NT2/D1 (cell line): ENCODE measurements at regions not wholly inside any gene's neighbourhood (a gene's known extent, or its start where the extent isn't known, plus 50 kb on each side); places are given as distances from the start of the nearest gene placed in this dataset.

Experiments used
- DNase-seq: peaks from one replicate; pipeline ENCODE4 v3.0.0-alpha.2; 2011; ENCODE audit warnings: low read depth, low spot score
- H3K27me3 ChIP-seq: 2 replicates; pipeline ENCODE4 v1.6.0; 2011; ENCODE audit warnings: mild to moderate bottlenecking; ENCODE audit not compliant: insufficient read length, insufficient read depth
- H3K36me3 ChIP-seq: 2 replicates; pipeline ENCODE4 v1.6.1; 2011; ENCODE audit warnings: mild to moderate bottlenecking, low read length, mixed read lengths; ENCODE audit not compliant: insufficient read depth, insufficient read length
- H3K4me1 ChIP-seq: 2 replicates; pipeline ENCODE4 v1.5.1; 2011; ENCODE audit not compliant: insufficient read depth, insufficient read length
- H3K4me3 ChIP-seq: 2 replicates; pipeline ENCODE4 v1.5.1; 2011; ENCODE audit warnings: low read depth; ENCODE audit not compliant: insufficient read length
- H3K9ac ChIP-seq: 2 replicates; pipeline ENCODE4 v1.6.0; 2011; ENCODE audit warnings: low read depth; ENCODE audit not compliant: insufficient read length
- H3K9me3 ChIP-seq: 2 replicates; pipeline ENCODE4 v1.5.1; 2011; ENCODE audit warnings: mild to moderate bottlenecking, low read length; ENCODE audit not compliant: insufficient read depth
- SUZ12 ChIP-seq: IDR thresholded peaks from 2 replicates; pipeline ENCODE4 v1.6.1; 2011; ENCODE audit not compliant: insufficient read length, insufficient read depth; ENCODE audit errors: extremely low read depth
- YY1 ChIP-seq: IDR thresholded peaks from 2 replicates; pipeline ENCODE4 v1.6.1; 2011; ENCODE audit not compliant: insufficient read length, insufficient read depth
- ZNF274 ChIP-seq: IDR thresholded peaks from 2 replicates; pipeline ENCODE4 v1.6.1; 2011; ENCODE audit warnings: mild to moderate bottlenecking, low read depth, low read length

DNA sequence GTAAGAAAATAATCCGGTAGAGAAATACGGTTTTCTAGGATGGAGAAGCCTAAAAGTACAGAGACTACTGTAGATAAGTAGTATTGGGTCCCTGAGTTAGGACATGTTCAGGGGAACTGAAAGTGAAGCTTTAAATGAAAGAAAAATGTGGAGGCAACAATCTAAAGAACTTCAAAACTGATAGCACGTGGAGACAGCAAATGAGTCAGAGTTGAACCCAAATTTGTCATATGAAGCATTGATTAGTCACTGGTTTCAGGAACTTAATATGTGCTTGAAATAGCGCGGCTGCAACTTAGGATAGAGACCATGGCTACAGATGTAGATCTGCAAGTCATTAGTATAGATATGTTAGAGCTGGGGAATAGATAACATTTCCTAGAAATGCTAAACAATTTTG lies 1138.6 kb upstream of the SORCS1 start:
- Histone ChIP-seq H3K36me3 (no peaks in the 10 kb centered on the region), H3K9ac (no peak overlapping the region), H3K27me3 (no peaks in the 10 kb centered on the region), H3K4me1 (no peaks in the 10 kb centered on the region), H3K4me3 (no peak overlapping the region), H3K9me3 (no peaks in the 10 kb centered on the region)
- no peak for DNase-seq
- no peak for TF ChIP-seq SUZ12
- TF ChIP-seq ZNF274, result no peak
- no peak for TF ChIP-seq YY1

GRCh38 chr10:108301002-108301401 lies 1136.5 kb upstream of the SORCS1 start:
- Histone ChIP-seq H3K27me3 (no peaks in the 10 kb centered on the region), H3K9me3 (no peaks in the 10 kb centered on the region), H3K4me1 (no peaks in the 10 kb centered on the region), H3K36me3 (no peaks in the 10 kb centered on the region), H3K9ac (no peak overlapping the region), H3K4me3 (no peak overlapping the region)
- no peak for TF ChIP-seq ZNF274
- no peak for TF ChIP-seq YY1
- TF ChIP-seq SUZ12, result no peak
- no peak for DNase-seq

DNA sequence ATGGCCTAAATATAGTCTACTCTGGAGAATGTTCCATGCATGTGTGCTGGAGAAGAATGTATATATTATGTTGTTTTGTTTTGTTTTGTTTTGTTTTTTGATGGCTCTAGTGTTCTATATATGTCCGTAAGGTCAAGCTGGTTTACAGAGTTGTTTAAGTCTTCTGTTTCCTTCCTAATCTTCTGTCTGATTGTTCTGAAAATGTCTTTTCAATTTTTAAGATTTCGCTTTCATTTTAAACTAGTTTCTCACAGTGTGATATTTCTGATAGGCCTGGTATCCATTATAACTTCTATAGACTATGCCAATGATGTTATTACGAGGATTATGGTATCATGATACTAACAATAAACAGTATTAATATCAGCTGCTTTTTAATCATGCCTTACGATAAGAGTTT lies 1126.3 kb upstream of the SORCS1 start:
- Histone ChIP-seq H3K9me3 (no peaks in the 10 kb centered on the region), H3K9ac (no peak overlapping the region), H3K36me3 (no peaks in the 10 kb centered on the region), H3K4me3 (no peak overlapping the region), H3K27me3 (no peaks in the 10 kb centered on the region), H3K4me1 (no peaks in the 10 kb centered on the region)
- TF ChIP-seq SUZ12 (no peak), ZNF274 (no peak), YY1 (no peak)
- DNase-seq, result no peak

DNA sequence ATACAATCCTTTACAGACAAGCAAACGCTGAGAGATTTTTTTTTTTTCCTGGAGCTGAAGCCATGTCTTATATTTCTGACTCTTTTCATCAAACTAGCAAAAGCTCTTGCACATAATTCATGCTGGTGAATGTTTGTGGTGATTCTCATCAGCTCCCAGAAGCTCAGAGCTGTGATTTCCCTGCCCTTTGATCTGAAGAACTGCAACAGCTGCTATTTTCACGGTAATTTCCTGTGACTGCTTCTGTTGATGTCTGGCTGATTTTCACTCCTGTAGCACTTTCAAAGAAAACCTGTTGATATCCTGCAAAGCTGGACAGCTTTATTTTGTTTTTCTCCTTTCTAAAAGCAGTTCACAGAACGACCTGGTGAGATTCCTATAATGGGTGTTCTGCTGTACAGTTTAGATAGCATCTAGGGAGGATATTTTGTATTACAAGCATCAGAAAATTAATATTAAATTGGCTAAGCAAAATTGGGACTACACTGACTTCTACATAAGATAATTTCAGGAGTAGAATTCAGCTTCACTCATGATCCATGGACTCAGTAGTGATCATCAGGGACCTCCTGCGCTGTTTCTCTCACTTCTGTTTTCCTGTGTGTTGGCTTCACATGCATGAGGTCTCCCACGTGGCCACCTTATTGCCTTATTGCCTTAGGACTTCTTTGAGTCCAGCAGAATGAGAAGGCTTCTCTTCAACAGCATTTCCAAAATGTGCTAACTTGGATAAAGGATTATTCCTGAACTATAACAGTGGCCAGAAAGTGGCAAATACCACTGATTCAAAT lies 1111.6 kb upstream of the SORCS1 start:
- Histone ChIP-seq H3K9ac (no peak overlapping the region), H3K4me3 (no peak overlapping the region), H3K4me1 (no peaks in the 10 kb centered on the region), H3K9me3 (no peaks in the 10 kb centered on the region), H3K27me3 (no peaks in the 10 kb centered on the region), H3K36me3 (no peaks in the 10 kb centered on the region)
- TF ChIP-seq SUZ12 (no peak), YY1 (no peak), ZNF274 (no peak)
- no peak for DNase-seq

GRCh38 chr10:108260383-108260906 lies 1095.9 kb upstream of the SORCS1 start:
- DNase-seq, result no peak
- Histone ChIP-seq H3K27me3 (no peaks in the 10 kb centered on the region), H3K9ac (no peak overlapping the region), H3K4me1 (no peaks in the 10 kb centered on the region), H3K36me3 (no peaks in the 10 kb centered on the region), H3K4me3 (no peak overlapping the region), H3K9me3 (no peaks in the 10 kb centered on the region)
- TF ChIP-seq SUZ12, result no peak
- no peak for TF ChIP-seq ZNF274
- TF ChIP-seq YY1, result no peak

DNA sequence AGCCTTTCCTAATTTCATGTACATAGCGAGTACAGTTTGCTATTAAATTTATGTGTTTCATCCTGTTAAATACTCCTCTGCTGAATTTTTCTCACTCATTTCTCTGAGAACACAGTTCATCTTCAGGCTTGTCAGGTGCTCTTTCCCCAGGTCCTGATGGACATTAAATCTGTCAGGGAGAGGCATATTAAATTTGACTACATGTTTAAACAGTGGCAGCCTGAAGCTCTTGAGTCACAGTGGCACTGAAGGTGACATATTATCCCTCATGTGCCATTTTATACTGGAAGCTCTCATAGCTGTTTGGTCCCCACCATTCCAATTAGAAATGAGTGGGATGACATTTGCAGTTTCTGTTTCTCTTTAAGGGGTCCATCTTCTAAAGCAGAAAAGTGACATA lies 1089.6 kb upstream of the SORCS1 start:
- H3K9me3 ChIP-seq, result peaks cover 11% of the 10 kb centered on the region
- H3K9ac ChIP-seq, result no peak overlapping the region
- H3K4me3 ChIP-seq, result no peak overlapping the region
- no peak for TF ChIP-seq YY1
- no peak for TF ChIP-seq ZNF274
- TF ChIP-seq SUZ12, result no peak
- no peaks in the 10 kb centered on the region for H3K4me1 ChIP-seq
- DNase-seq, result no peak
- no peaks in the 10 kb centered on the region for H3K36me3 ChIP-seq
- no peaks in the 10 kb centered on the region for H3K27me3 ChIP-seq

DNA sequence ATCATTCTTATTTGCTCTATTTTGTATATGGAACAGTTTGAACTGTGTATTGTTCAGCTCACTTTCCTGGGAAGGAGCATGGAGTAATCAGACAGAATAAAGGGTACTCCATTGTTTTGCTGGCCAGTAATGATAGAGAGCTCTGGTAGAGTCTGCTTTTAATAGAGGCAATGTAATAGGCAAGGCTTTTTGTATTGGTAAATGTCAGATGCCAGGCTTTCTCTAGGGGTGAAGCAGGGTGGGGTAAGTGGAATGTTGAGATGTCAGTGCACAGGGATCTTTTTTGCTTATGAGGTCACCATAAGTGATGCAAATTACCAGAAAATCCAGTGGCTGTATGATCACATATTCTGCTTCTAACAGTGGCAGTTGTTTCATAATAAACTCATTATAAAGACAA lies 1088.3 kb upstream of the SORCS1 start:
- Histone ChIP-seq H3K4me1 (no peaks in the 10 kb centered on the region), H3K36me3 (no peaks in the 10 kb centered on the region), H3K4me3 (no peak overlapping the region), H3K27me3 (no peaks in the 10 kb centered on the region), H3K9me3 (peaks cover 25% of the 10 kb centered on the region), H3K9ac (no peak overlapping the region)
- no peak for DNase-seq
- no peak for TF ChIP-seq ZNF274
- TF ChIP-seq YY1, result no peak
- TF ChIP-seq SUZ12, result no peak
